IMR-90 (cell line): ENCODE measurements at regions not wholly inside any gene's neighbourhood (a gene's known extent, or its start where the extent isn't known, plus 50 kb on each side); places are given as distances from the start of the nearest gene placed in this dataset.

Experiments used
- ATAC-seq: fragments of 200-7000 bp; cut with Tn5 transposase; 2 replicates; pipeline ENCODE4 v1.9.1; 2020; ENCODE audit warnings: low read depth, mild to moderate bottlenecking, moderate library complexity
- BruUV-seq: library from RNA; stranded (reverse); fragments of 400-500 nt; replicated peaks from 2 replicates; lab custom pipeline; 2021; lab: Mats Ljungman, UMichigan
- CTCF ChIA-PET: fragments of 300-600 bp; formaldehyde crosslinking; extraction: SDS; loops from one replicate; lab custom pipeline; 2021; ENCODE audit warnings: antibody characterized with exemption; lab: Yijun Ruan, JAX
- POLR2A ChIA-PET: fragments of 300-600 bp; sonication (Branson Sonifier 250); formaldehyde crosslinking; loops from one replicate; lab custom pipeline; 2022; ENCODE audit warnings: antibody characterized with exemption; ENCODE audit not compliant: unreplicated experiment; lab: Charles Lee
- DNase-seq: peaks from one replicate; pipeline ENCODE4 v3.0.0; 2013
- H2AFZ ChIP-seq: replicated peaks from 2 replicates; pipeline ENCODE3; 2013; ENCODE audit warnings: low read length, mild to moderate bottlenecking; ENCODE audit not compliant: poor library complexity
- H2AK5ac ChIP-seq: 2 replicates; pipeline ENCODE4 v1.6.1; 2013; ENCODE audit warnings: low read depth, low read length, inconsistent platforms
- H2AK9ac ChIP-seq: replicated peaks from 2 replicates; pipeline ENCODE3; 2013; ENCODE audit warnings: mild to moderate bottlenecking, low read depth, low read length, moderate library complexity; ENCODE audit not compliant: poor library complexity
- H2BK120ac ChIP-seq: 2 replicates; pipeline ENCODE4 v1.6.1; 2013; ENCODE audit warnings: low read depth, low read length, inconsistent platforms
- H2BK15ac ChIP-seq: 3 replicates; pipeline ENCODE4 v1.6.1; 2013; ENCODE audit warnings: low read depth, low read length, inconsistent platforms
- H2BK20ac ChIP-seq: 2 replicates; pipeline ENCODE4 v1.6.1; 2013; ENCODE audit warnings: low read depth, mild to moderate bottlenecking, inconsistent platforms, low read length, moderate library complexity
- H2BK5ac ChIP-seq: 2 replicates; pipeline ENCODE4 v1.6.1; 2013; ENCODE audit warnings: mild to moderate bottlenecking, low read depth, low read length, inconsistent platforms; ENCODE audit not compliant: poor library complexity, severe bottlenecking
- H3K14ac ChIP-seq: replicated peaks from 2 replicates; pipeline ENCODE4 v1.6.1; 2013; ENCODE audit warnings: low read depth, low read length, inconsistent platforms
- H3K18ac ChIP-seq: 2 replicates; pipeline ENCODE4 v1.6.1; 2013; ENCODE audit warnings: low read depth, low read length, control low read depth
- H3K23ac ChIP-seq: 2 replicates; pipeline ENCODE4 v1.6.1; 2013; ENCODE audit warnings: low read depth, low read length, inconsistent platforms
- H3K27ac ChIP-seq: 2 replicates; pipeline ENCODE4 v1.5.1; 2013; ENCODE audit warnings: mild to moderate bottlenecking, control low read depth, low read length; ENCODE audit not compliant: insufficient read depth
- H3K27me3 ChIP-seq: 2 replicates; pipeline ENCODE4 v1.6.1; 2013; ENCODE audit warnings: low read length; ENCODE audit not compliant: control insufficient read depth, insufficient read depth
- H3K36me3 ChIP-seq: 2 replicates; pipeline ENCODE4 v1.6.1; 2013; ENCODE audit warnings: low read length, mixed read lengths; ENCODE audit not compliant: control insufficient read depth, insufficient read depth
- H3K4ac ChIP-seq: 2 replicates; pipeline ENCODE4 v1.6.1; 2013; ENCODE audit warnings: low read depth, low read length, inconsistent platforms
- H3K4me1 ChIP-seq: 2 replicates; pipeline ENCODE4 v1.6.1; 2013; ENCODE audit warnings: low read length, mixed read lengths; ENCODE audit not compliant: control insufficient read depth, insufficient read depth
- H3K4me2 ChIP-seq: 2 replicates; pipeline ENCODE4 v1.6.1; 2013; ENCODE audit warnings: low read depth, mild to moderate bottlenecking, control low read depth, low read length, moderate library complexity
- H3K4me3 ChIP-seq: 2 replicates; pipeline ENCODE4 v1.5.1; 2013; ENCODE audit warnings: low read depth, mild to moderate bottlenecking, control low read depth, low read length, moderate library complexity; ENCODE audit not compliant: insufficient read depth
- H3K56ac ChIP-seq: 2 replicates; pipeline ENCODE4 v1.6.1; 2013; ENCODE audit warnings: low read length, inconsistent platforms; ENCODE audit not compliant: insufficient read depth; ENCODE audit errors: extremely low read depth
- H3K79me1 ChIP-seq, 2 experiments: 2 replicates each; pipeline ENCODE4 v1.6.1; 2013; ENCODE audit warnings: low read length in 2 of 2, inconsistent platforms in 1 of 2, low read depth in 1 of 2
- H3K9ac ChIP-seq: 2 replicates; pipeline ENCODE4 v1.6.1; 2013; ENCODE audit warnings: low read depth, low read length, control low read depth
- H3K9me1 ChIP-seq: 2 replicates; pipeline ENCODE4 v1.6.1; 2013; ENCODE audit warnings: low read length, inconsistent platforms; ENCODE audit not compliant: insufficient read depth
- H3K9me3 ChIP-seq: 2 replicates; pipeline ENCODE4 v1.6.1; 2013; ENCODE audit warnings: low read length; ENCODE audit not compliant: control insufficient read depth, insufficient read depth
- H4K20me1 ChIP-seq: 2 replicates; pipeline ENCODE4 v1.6.1; 2013; ENCODE audit warnings: low read length, inconsistent platforms; ENCODE audit not compliant: insufficient read depth
- H4K5ac ChIP-seq: 2 replicates; pipeline ENCODE4 v1.6.1; 2013; ENCODE audit warnings: mild to moderate bottlenecking, low read depth, low read length, control low read depth
- H4K8ac ChIP-seq, 2 experiments: 2 replicates each; pipeline ENCODE4 v1.6.1; 2013; ENCODE audit warnings: low read depth in 2 of 2, low read length in 2 of 2, control low read depth in 1 of 2, inconsistent platforms in 1 of 2
- H4K91ac ChIP-seq: 2 replicates; pipeline ENCODE4 v1.6.1; 2013; ENCODE audit warnings: low read depth, low read length, inconsistent platforms; ENCODE audit not compliant: insufficient read depth
- BHLHE40 ChIP-seq: fragments of 150-350 bp; IDR thresholded peaks from 2 replicates; pipeline ENCODE4 v1.6.1; 2016; ENCODE audit warnings: mild to moderate bottlenecking, low read depth, low read length
- CEBPB ChIP-seq: IDR thresholded peaks from 2 replicates; pipeline ENCODE4 v1.6.1; 2012; ENCODE audit warnings: low read depth, low read length, improper control_type of control experiment
- CHD1 ChIP-seq: IDR thresholded peaks from 2 replicates; pipeline ENCODE4 v1.6.1; 2012; ENCODE audit warnings: low read depth, low read length, improper control_type of control experiment
- FOS ChIP-seq: fragments of 150-350 bp; IDR thresholded peaks from 2 replicates; pipeline ENCODE4 v1.6.1; 2016; ENCODE audit warnings: low read depth, low read length
- MAFK ChIP-seq: IDR thresholded peaks from 2 replicates; pipeline ENCODE4 v1.6.1; 2012; ENCODE audit warnings: low read depth, low read length, improper control_type of control experiment
- MAZ ChIP-seq: IDR thresholded peaks from 2 replicates; pipeline ENCODE4 v1.6.1; 2012; ENCODE audit warnings: low read depth, mild to moderate bottlenecking, low read length, improper control_type of control experiment, moderate library complexity, borderline replicate concordance
- MXI1 ChIP-seq: IDR thresholded peaks from 2 replicates; pipeline ENCODE4 v1.6.1; 2012; ENCODE audit warnings: low read depth, mild to moderate bottlenecking, low read length, moderate library complexity, borderline replicate concordance
- NFE2L2 ChIP-seq: fragments of 150-350 bp; IDR thresholded peaks from 2 replicates; pipeline ENCODE4 v1.6.1; 2016; ENCODE audit warnings: low read depth, mild to moderate bottlenecking, low read length
- POLR2A ChIP-seq: IDR thresholded peaks from 2 replicates; pipeline ENCODE4 v1.6.1; 2012; ENCODE audit warnings: mild to moderate bottlenecking, low read depth, low read length
- RAD21 ChIP-seq: IDR thresholded peaks from 2 replicates; pipeline ENCODE4 v1.6.1; 2012; ENCODE audit warnings: low read length, improper control_type of control experiment
- RCOR1 ChIP-seq: IDR thresholded peaks from 2 replicates; pipeline ENCODE4 v1.6.1; 2012; ENCODE audit warnings: mild to moderate bottlenecking, low read length, improper control_type of control experiment; ENCODE audit not compliant: insufficient replicate concordance
- RFX5 ChIP-seq: IDR thresholded peaks from 2 replicates; pipeline ENCODE4 v1.8.0; 2012; ENCODE audit warnings: low read depth, mild to moderate bottlenecking, low read length, moderate library complexity
- SMC3 ChIP-seq: fragments of 150-350 bp; IDR thresholded peaks from 2 replicates; pipeline ENCODE4 v1.6.1; 2016; ENCODE audit warnings: low read depth, mild to moderate bottlenecking, antibody characterized with exemption, low read length, moderate library complexity
- WGBS, 2 experiments: methylation state at CpG; one replicate each; pipeline versions ENCODE4 v1.1.5 to v1.1.7; 2013; ENCODE audit warnings: missing lambda C conversion rate in 2 of 2; ENCODE audit not compliant: insufficient read length in 1 of 2; ENCODE audit errors: extremely low coverage in 2 of 2; 5-methylcytosine and 5-hydroxymethylcytosine counted together
- dilution Hi-C: fragments of 300-500 bp; cut with HindIII; formaldehyde crosslinking; loops from one replicate; pipeline ENCODE4 v1.14.3; 2018; ENCODE audit warnings: low sequenced_read_pairs; ENCODE audit not compliant: unreplicated experiment
- in situ Hi-C: fragments of 300-500 bp; cut with MboI; formaldehyde crosslinking; loops from 3 replicates; pipeline ENCODE4 v1.14.3; 2019; ENCODE audit warnings: low sequenced_read_pairs, inconsistent platforms, mixed read lengths
- intact Hi-C: fragments of 100-400 bp; cut with micrococcal nuclease; formaldehyde crosslinking; loops from 2 replicates; pipeline ENCODE4 v1.10.0; 2022
- TF ChIP-seq, protein P1 (sequence below): fragments of 150-350 bp; IDR thresholded peaks from 2 replicates; pipeline ENCODE4 v1.6.1; 2016; ENCODE audit warnings: low read depth, mild to moderate bottlenecking, low read length, moderate library complexity, borderline replicate concordance
- TF ChIP-seq, protein P2 (sequence below): conservative IDR thresholded peaks from 2 replicates; pipeline ENCODE4 v1.5.1; 2012; ENCODE audit warnings: mild to moderate bottlenecking, low read depth, low read length, improper control_type of control experiment
- TF ChIP-seq, protein P3 (sequence below): fragments of 150-350 bp; IDR thresholded peaks from 2 replicates; pipeline ENCODE4 v1.6.1; 2017; ENCODE audit warnings: mild to moderate bottlenecking, antibody characterized with exemption, low read length, low read depth

DNA sequence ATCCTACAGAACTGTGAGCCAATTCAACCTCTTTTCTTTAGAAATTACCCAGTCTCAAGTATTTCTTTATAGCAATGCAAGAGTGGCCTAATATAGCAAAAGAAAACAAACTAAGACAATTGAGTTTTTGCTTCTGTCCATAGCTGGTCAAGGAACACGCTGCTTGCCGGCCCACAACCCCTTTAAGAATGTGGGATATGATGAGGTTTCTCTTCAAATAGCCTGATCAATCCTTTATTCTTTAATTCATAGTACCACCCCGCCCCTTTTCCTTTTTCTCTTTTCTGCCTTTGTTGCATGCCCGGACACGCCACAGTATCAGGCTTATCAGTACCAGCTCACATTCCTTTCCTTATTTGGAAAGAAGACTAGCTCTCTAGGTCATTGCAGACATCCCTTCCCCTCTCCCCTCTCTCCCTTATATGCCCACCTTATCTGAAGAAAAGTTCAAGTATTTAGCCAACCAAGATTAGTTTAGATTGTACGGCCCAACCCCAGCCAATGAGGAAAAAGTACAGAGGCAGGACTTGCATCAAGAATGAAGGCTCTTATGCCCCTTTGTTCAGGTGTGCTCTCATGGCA is 404.5 kb downstream of the OCA2 start:
- Histone ChIP-seq H2BK5ac (no peak overlapping the region), H3K27ac (no peak overlapping the region), H3K4me1 (no peaks in the 10 kb centered on the region), H3K9me3 (peaks cover 50% of the 10 kb centered on the region), H2BK20ac (no peak overlapping the region), H2BK120ac (no peak overlapping the region), H4K5ac (no peak overlapping the region), H2AK9ac (no peak overlapping the region), H3K9me1 (no peaks in the 10 kb centered on the region), H3K36me3 (no peaks in the 10 kb centered on the region), H3K56ac (no peak overlapping the region), H4K91ac (no peak overlapping the region), H3K79me1 (no peaks in the 10 kb centered on the region), H2AFZ (no peak overlapping the region), H4K8ac (no peak overlapping the region), H3K4me3 (no peak overlapping the region), H3K23ac (no peak overlapping the region), H3K27me3 (no peaks in the 10 kb centered on the region), H3K4me2 (no peak overlapping the region), H3K9ac (no peak overlapping the region), H4K20me1 (no peaks in the 10 kb centered on the region), H3K14ac (no peak overlapping the region), H2AK5ac (no peak overlapping the region), H3K4ac (no peak overlapping the region), H2BK15ac (no peak overlapping the region), H3K18ac (no peak overlapping the region)
- POLR2A ChIA-PET = no interaction called here
- dilution Hi-C loops (no loop called here), intact Hi-C loops (no loop called here), in situ Hi-C loops (no loop called here)
- CTCF ChIA-PET = no interaction called here
- BruUV-seq = no TSS peak
- WGBS, 2 experiments = 62% methylated on average over 3 of the region's 6 CpGs; no CpG with 5 or more reads in 1 of the 2 experiments
- no peak for TF ChIP-seq NFE2L2
- TF ChIP-seq RAD21 = no peak
- TF ChIP-seq FOS = no peak
- TF ChIP-seq CEBPB = no peak
- TF ChIP-seq, protein P1, sequence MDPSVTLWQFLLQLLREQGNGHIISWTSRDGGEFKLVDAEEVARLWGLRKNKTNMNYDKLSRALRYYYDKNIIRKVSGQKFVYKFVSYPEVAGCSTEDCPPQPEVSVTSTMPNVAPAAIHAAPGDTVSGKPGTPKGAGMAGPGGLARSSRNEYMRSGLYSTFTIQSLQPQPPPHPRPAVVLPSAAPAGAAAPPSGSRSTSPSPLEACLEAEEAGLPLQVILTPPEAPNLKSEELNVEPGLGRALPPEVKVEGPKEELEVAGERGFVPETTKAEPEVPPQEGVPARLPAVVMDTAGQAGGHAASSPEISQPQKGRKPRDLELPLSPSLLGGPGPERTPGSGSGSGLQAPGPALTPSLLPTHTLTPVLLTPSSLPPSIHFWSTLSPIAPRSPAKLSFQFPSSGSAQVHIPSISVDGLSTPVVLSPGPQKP = no peak
- TF ChIP-seq MAFK = no peak
- no peak for TF ChIP-seq POLR2A
- TF ChIP-seq CHD1 = no peak
- TF ChIP-seq RCOR1 = no peak
- no peak for TF ChIP-seq MAZ
- no peak for TF ChIP-seq SMC3
- no peak for TF ChIP-seq MXI1
- no peak for TF ChIP-seq BHLHE40
- TF ChIP-seq, protein P2, sequence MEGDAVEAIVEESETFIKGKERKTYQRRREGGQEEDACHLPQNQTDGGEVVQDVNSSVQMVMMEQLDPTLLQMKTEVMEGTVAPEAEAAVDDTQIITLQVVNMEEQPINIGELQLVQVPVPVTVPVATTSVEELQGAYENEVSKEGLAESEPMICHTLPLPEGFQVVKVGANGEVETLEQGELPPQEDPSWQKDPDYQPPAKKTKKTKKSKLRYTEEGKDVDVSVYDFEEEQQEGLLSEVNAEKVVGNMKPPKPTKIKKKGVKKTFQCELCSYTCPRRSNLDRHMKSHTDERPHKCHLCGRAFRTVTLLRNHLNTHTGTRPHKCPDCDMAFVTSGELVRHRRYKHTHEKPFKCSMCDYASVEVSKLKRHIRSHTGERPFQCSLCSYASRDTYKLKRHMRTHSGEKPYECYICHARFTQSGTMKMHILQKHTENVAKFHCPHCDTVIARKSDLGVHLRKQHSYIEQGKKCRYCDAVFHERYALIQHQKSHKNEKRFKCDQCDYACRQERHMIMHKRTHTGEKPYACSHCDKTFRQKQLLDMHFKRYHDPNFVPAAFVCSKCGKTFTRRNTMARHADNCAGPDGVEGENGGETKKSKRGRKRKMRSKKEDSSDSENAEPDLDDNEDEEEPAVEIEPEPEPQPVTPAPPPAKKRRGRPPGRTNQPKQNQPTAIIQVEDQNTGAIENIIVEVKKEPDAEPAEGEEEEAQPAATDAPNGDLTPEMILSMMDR = no peak
- TF ChIP-seq, protein P3, sequence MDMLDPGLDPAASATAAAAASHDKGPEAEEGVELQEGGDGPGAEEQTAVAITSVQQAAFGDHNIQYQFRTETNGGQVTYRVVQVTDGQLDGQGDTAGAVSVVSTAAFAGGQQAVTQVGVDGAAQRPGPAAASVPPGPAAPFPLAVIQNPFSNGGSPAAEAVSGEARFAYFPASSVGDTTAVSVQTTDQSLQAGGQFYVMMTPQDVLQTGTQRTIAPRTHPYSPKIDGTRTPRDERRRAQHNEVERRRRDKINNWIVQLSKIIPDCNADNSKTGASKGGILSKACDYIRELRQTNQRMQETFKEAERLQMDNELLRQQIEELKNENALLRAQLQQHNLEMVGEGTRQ = no peak
- TF ChIP-seq RFX5 = no peak
- no peak for DNase-seq
- no peak for ATAC-seq
